ENCODE measurements at regions not wholly inside any gene's neighbourhood (a gene's known extent, or its start where the extent isn't known, plus 50 kb on each side); places are given as distances from the start of the nearest gene placed in this dataset.

DNA sequence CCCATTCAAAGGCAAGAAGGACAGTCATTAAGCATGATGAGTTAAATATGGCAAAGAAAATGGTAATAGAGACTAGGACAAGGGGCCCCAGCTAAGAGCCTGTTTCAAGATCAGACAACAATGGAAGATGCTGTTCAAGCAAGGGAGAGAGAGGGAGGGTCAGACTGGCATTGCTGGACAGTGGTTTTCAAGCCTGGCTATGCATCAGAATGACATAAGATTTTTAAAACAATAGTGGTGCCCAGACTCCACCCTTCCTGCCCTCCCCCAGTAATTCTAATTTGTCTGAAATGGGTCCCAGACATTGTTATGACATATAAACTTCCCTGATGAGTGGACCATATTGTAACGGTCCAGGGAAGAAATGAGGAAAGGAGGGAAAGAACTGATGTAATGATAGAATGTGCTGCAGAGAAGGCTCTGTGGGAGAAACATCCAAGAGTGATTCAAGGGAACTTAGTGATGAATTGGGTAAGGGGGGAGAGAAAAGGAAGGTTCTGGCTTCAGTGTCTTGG is 112.9 kb upstream of the TRIB2 start:
- H3K4me3 ChIP-seq (ENCODE audit: low read length), result no peak overlapping the region
- DNase-seq (ENCODE audit: low read depth), result no peak
- TF ChIP-seq, protein P1, sequence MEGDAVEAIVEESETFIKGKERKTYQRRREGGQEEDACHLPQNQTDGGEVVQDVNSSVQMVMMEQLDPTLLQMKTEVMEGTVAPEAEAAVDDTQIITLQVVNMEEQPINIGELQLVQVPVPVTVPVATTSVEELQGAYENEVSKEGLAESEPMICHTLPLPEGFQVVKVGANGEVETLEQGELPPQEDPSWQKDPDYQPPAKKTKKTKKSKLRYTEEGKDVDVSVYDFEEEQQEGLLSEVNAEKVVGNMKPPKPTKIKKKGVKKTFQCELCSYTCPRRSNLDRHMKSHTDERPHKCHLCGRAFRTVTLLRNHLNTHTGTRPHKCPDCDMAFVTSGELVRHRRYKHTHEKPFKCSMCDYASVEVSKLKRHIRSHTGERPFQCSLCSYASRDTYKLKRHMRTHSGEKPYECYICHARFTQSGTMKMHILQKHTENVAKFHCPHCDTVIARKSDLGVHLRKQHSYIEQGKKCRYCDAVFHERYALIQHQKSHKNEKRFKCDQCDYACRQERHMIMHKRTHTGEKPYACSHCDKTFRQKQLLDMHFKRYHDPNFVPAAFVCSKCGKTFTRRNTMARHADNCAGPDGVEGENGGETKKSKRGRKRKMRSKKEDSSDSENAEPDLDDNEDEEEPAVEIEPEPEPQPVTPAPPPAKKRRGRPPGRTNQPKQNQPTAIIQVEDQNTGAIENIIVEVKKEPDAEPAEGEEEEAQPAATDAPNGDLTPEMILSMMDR (IDR thresholded peaks at IDR 0.05; ENCODE audit: insufficient read depth, low read depth, low read length, missing control alignments), result no peak

DNA sequence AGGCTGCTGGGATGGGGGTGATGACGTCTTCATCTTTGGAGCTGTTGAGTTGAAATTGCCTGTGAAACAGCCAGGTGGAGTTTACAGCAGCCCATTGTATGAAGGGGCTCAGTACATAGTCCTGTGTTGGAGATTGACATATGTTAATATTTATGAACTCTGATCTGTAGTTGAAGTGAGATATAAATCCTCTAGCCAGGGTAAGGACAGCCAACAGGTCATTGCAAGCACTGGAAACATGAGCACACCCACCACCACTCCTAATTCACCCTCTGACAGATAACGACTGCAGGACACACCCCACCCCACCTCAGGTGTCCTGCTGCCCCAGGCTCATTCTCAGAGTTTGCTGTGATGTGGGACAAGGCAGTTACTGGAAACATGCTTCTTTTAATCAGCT is 112.4 kb upstream of the TRIB2 start:
- H3K4me3 ChIP-seq (ENCODE audit: low read length), result no peak overlapping the region
- TF ChIP-seq, protein P1 (IDR thresholded peaks at IDR 0.05; ENCODE audit: insufficient read depth, low read depth, low read length, missing control alignments), result no peak
- no peak for DNase-seq (ENCODE audit: low read depth)

DNA sequence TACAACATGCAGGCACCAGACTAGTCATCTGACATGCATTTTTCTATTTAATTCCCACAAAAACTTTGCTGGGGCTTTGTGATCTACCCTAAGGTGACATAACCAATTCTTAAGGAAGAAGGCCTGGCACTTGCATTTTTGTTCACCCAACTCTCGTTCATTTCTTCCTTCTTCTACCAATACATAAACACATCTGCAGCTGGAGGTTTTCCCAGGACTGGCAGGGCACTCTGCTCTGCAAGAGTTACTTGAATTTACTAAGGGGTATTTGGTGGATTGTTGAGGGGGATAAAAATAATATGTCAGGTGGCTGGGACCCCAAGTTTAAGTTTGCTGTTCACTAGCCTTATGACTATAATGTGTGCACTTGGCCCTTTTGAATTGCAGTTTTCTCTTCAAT is 111.4 kb upstream of the TRIB2 start:
- TF ChIP-seq, protein P1 (IDR thresholded peaks at IDR 0.05; ENCODE audit: insufficient read depth, low read depth, low read length, missing control alignments), result no peak
- DNase-seq (ENCODE audit: low read depth), result no peak

DNA sequence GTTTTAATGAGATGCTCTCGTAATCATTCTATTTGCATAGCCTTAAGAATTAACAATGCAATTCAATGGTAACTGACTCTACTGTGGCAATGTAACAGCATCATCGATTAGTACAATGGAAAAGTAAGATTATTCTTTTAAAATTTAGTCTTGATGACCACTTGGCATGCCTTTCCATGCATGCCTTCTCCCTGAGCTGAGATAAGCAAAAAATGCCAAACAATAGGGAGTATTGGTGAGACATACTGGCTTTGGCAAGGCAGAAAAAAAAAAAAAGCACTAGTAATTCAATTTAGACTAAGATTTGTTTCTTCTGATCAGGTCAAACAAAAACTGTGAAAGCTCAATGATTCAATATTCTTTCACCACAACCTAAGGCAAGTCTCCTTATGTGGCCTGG is 110.8 kb upstream of the TRIB2 start:
- TF ChIP-seq, protein P1 (IDR thresholded peaks at IDR 0.05; ENCODE audit: insufficient read depth, low read depth, low read length, missing control alignments), result no peak
- H3K4me3 ChIP-seq (ENCODE audit: low read length), result no peak overlapping the region
- DNase-seq (ENCODE audit: low read depth), result no peak

More for the DNA sequence above, 111.4 kb upstream of the TRIB2 start:
- no peak overlapping the region for H3K4me3 ChIP-seq (ENCODE audit: low read length)

DNA sequence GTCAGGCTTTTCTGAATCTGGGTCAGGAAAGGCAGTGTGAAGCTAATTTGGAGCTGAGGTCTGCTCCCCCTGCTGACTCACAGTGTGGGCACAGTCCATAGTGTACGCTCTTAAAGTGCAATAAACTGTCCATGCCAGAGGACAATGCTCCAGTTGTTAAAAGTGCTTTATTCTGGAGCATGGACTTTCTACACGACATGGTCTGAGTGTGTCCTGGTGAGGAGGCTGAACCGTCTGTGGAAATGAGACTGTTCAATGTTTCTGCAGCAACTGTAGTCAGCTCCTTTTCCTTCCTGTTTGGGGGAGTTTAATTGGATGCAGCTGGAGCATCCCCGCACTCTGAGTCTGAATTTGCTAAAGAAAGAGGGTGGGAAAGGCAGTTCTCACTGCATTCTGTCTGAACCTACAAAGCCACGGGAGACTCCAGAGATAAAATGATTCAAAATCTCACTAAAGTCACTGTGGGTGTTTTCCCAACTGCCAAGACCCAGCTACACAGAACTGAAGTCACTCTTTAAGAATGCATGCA is 110.2 kb upstream of the TRIB2 start:
- no peak overlapping the region for H3K4me3 ChIP-seq (ENCODE audit: low read length)
- TF ChIP-seq, protein P1 (IDR thresholded peaks at IDR 0.05; ENCODE audit: insufficient read depth, low read depth, low read length, missing control alignments), result no peak
- no peak for DNase-seq (ENCODE audit: low read depth)

DNA sequence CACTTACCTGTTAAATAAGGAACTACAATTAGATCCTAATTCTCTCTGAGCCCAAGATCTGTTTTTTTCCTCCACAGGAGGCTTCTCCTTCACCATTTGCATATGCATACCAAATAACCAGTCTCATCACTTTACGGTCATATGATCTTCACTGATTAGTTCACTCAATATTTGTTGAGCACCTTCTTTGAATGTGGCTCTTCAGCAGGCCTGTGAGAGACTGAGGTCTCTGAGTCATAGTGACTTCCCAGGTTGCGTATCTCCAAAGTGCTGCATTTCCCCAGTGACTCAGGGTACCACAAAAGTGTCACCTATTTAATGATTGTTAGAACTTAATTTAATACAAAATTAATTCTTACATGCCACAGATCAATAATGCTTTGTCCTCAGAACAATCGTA is 108.8 kb upstream of the TRIB2 start:
- TF ChIP-seq, protein P1 (IDR thresholded peaks at IDR 0.05; ENCODE audit: insufficient read depth, low read depth, low read length, missing control alignments), result no peak
- DNase-seq (ENCODE audit: low read depth), result peak; percentile 79
- no peak overlapping the region for H3K4me3 ChIP-seq (ENCODE audit: low read length)

DNA sequence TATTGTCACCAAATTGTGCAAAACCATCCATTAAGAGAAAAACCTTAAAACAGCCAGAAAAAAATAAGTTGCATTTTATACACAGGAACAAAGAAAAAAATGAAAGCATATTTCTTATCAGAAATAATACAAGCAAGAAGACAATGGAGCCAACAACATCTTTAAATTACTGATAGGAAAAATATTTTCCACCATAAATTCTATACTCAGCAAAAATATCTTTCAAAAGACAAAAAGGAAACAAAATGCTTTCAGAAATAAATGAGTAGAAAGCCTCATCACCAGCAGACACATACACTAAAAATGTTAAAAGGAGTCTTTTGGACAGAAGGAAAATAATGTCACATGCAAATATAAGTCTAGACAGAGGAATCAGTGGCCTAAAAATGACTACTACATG is 106.4 kb upstream of the TRIB2 start:
- H3K4me3 ChIP-seq (ENCODE audit: low read length), result no peak overlapping the region
- TF ChIP-seq, protein P1 (IDR thresholded peaks at IDR 0.05; ENCODE audit: insufficient read depth, low read depth, low read length, missing control alignments), result no peak
- DNase-seq (ENCODE audit: low read depth), result no peak
